Panc1 (cell line): ENCODE measurements at regions not wholly inside any gene's neighbourhood (a gene's known extent, or its start where the extent isn't known, plus 50 kb on each side); places are given as distances from the start of the nearest gene placed in this dataset.

Experiments used
- POLR2AphosphoS5 ChIP-seq: IDR thresholded peaks from 2 replicates; pipeline ENCODE4 v1.6.1; 2012; ENCODE audit warnings: mild to moderate bottlenecking, low read depth, low read length, moderate library complexity
- SIN3A ChIP-seq: IDR thresholded peaks from 2 replicates; pipeline ENCODE4 v1.6.1; 2012; ENCODE audit warnings: low read depth, mild to moderate bottlenecking, low read length, moderate library complexity, borderline replicate concordance; ENCODE audit not compliant: insufficient read depth
- TF ChIP-seq, protein P1 (sequence below): fragments of 450-650 bp; IDR thresholded peaks from 2 replicates; pipeline ENCODE4 v1.5.1; 2017; ENCODE audit warnings: mild to moderate bottlenecking
- TF ChIP-seq, protein P2 (sequence below), 2 experiments: IDR thresholded peaks; 2 replicates each; pipeline ENCODE4 v1.6.1; 2011 to 2012; ENCODE audit warnings: low read depth in 2 of 2, control low read depth in 1 of 2, low read length in 1 of 2, mild to moderate bottlenecking in 1 of 2, moderate library complexity in 1 of 2; ENCODE audit not compliant: insufficient read depth in 1 of 2

DNA sequence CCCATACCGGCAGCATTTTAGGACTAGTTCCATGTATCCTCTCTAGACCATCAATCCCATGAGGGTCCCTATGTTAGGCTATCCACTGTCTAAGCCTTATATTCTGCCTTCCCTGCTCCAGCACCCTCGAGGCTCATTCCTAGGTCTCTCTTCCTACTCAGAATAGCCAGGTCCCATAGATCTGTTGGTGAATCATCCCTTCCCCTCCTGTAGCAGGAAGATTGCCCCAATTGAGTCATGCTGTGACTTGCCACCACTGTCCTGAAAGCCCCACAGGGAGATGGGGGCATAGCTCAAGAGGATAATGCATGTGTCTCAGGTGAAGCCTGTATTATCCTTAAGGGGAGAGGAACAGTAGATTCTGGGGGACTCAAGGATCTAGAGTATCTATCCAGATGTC lies 143.1 kb upstream of the MOCS1 start:
- no peak for TF ChIP-seq POLR2AphosphoS5
- TF ChIP-seq, protein P1, sequence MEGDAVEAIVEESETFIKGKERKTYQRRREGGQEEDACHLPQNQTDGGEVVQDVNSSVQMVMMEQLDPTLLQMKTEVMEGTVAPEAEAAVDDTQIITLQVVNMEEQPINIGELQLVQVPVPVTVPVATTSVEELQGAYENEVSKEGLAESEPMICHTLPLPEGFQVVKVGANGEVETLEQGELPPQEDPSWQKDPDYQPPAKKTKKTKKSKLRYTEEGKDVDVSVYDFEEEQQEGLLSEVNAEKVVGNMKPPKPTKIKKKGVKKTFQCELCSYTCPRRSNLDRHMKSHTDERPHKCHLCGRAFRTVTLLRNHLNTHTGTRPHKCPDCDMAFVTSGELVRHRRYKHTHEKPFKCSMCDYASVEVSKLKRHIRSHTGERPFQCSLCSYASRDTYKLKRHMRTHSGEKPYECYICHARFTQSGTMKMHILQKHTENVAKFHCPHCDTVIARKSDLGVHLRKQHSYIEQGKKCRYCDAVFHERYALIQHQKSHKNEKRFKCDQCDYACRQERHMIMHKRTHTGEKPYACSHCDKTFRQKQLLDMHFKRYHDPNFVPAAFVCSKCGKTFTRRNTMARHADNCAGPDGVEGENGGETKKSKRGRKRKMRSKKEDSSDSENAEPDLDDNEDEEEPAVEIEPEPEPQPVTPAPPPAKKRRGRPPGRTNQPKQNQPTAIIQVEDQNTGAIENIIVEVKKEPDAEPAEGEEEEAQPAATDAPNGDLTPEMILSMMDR, result no peak
- TF ChIP-seq, protein P2, sequence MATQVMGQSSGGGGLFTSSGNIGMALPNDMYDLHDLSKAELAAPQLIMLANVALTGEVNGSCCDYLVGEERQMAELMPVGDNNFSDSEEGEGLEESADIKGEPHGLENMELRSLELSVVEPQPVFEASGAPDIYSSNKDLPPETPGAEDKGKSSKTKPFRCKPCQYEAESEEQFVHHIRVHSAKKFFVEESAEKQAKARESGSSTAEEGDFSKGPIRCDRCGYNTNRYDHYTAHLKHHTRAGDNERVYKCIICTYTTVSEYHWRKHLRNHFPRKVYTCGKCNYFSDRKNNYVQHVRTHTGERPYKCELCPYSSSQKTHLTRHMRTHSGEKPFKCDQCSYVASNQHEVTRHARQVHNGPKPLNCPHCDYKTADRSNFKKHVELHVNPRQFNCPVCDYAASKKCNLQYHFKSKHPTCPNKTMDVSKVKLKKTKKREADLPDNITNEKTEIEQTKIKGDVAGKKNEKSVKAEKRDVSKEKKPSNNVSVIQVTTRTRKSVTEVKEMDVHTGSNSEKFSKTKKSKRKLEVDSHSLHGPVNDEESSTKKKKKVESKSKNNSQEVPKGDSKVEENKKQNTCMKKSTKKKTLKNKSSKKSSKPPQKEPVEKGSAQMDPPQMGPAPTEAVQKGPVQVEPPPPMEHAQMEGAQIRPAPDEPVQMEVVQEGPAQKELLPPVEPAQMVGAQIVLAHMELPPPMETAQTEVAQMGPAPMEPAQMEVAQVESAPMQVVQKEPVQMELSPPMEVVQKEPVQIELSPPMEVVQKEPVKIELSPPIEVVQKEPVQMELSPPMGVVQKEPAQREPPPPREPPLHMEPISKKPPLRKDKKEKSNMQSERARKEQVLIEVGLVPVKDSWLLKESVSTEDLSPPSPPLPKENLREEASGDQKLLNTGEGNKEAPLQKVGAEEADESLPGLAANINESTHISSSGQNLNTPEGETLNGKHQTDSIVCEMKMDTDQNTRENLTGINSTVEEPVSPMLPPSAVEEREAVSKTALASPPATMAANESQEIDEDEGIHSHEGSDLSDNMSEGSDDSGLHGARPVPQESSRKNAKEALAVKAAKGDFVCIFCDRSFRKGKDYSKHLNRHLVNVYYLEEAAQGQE (IDR thresholded peaks at IDR 0.05; ENCODE audit: insufficient read depth in 1 of 2, low read depth in 2 of 2, low read length in 1 of 2), result no peak
- TF ChIP-seq SIN3A, result no peak
